SK-N-SH (cell line): ENCODE measurements at regions not wholly inside any gene's neighbourhood (a gene's known extent, or its start where the extent isn't known, plus 50 kb on each side); places are given as distances from the start of the nearest gene placed in this dataset.
"Not testable (repeated sequence)": the region's sequence is repeated elsewhere in the genome, so short reads cannot be mapped to it uniquely, and the experiment has no call there.

Source experiments
- CTCF ChIA-PET: fragments of 300-600, 350-600 bp; formaldehyde crosslinking; extraction: SDS; loops from one replicate; lab custom pipeline; 2021; lab: Yijun Ruan, JAX
- POLR2A ChIA-PET: fragments of 350-600 bp; sonication (Branson Sonifier 250); formaldehyde crosslinking; extraction: SDS; loops from one replicate; lab custom pipeline; 2020; ENCODE audit warnings: antibody characterized with exemption, inconsistent platforms; lab: Yijun Ruan, JAX
- DNase-seq: peaks from one replicate; pipeline ENCODE4 v3.0.0; 2012
- H2AFZ ChIP-seq: fragments of 200-600 bp; sonication (generic); 2 replicates; pipeline ENCODE4 v1.8.1; 2016; ENCODE audit warnings: antibody characterized with exemption, mild to moderate bottlenecking, low read depth
- H3F3A ChIP-seq: fragments of 200-600 bp; sonication (generic); replicated peaks from 2 replicates; pipeline ENCODE3; 2016; ENCODE audit warnings: antibody characterized with exemption, mild to moderate bottlenecking; ENCODE audit not compliant: insufficient read depth
- H3K27ac ChIP-seq, 2 experiments: fragments of 200-500 bp in 1 of 2; fragments of 200-600 bp in 1 of 2; sonication (Bioruptor generic) in 1 of 2; sonication (generic), shearing (Covaris generic) in 1 of 2; 2 replicates each; pipeline versions ENCODE4 v1.5.1 to v1.6.1; 2014 to 2016; ENCODE audit warnings: low read depth in 2 of 2, inconsistent platforms in 1 of 2, low read length in 1 of 2, mild to moderate bottlenecking in 1 of 2, mixed read lengths in 1 of 2
- H3K27me3 ChIP-seq: fragments of 200-600 bp; sonication (generic), shearing (Covaris generic); 2 replicates; pipeline ENCODE4 v1.6.1; 2016; ENCODE audit warnings: mixed run types; ENCODE audit not compliant: insufficient read depth
- H3K36me3 ChIP-seq, 2 experiments: fragments of 200-500 bp in 1 of 2; fragments of 200-600 bp in 1 of 2; sonication (Bioruptor generic) in 1 of 2; sonication (generic) in 1 of 2; replicated peaks in 1 of 2; 2 replicates each; pipeline versions ENCODE3 to v1.5.1; 2014 to 2016; ENCODE audit warnings: low read length in 1 of 2, mild to moderate bottlenecking in 1 of 2; ENCODE audit not compliant: insufficient read depth in 2 of 2, control insufficient read depth in 1 of 2
- H3K4me1 ChIP-seq, 2 experiments: fragments of 200-500 bp in 1 of 2; fragments of 200-600 bp in 1 of 2; sonication (Bioruptor generic) in 1 of 2; sonication (generic), shearing (Covaris generic) in 1 of 2; 2 replicates each; pipeline versions ENCODE4 v1.5.1 to v1.6.1; 2014 to 2016; ENCODE audit warnings: low read depth in 1 of 2, low read length in 1 of 2, mixed run types in 1 of 2; ENCODE audit not compliant: insufficient read depth in 2 of 2, control insufficient read depth in 1 of 2
- H3K4me2 ChIP-seq: fragments of 200-600 bp; sonication (generic), shearing (Covaris generic); 2 replicates; pipeline ENCODE4 v1.6.1; 2017; ENCODE audit warnings: mixed run types
- H3K4me3 ChIP-seq, 2 experiments: fragments of 200-500 bp in 1 of 2; fragments of 200-600 bp in 1 of 2; sonication (Bioruptor generic) in 1 of 2; sonication (generic), shearing (Covaris generic) in 1 of 2; 2 replicates each; pipeline versions ENCODE4 v1.5.1 to v1.8.1; 2014 to 2016; ENCODE audit warnings: low read depth in 2 of 2, inconsistent platforms in 1 of 2, low read length in 1 of 2, mild to moderate bottlenecking in 1 of 2, mixed read lengths in 1 of 2, moderate library complexity in 1 of 2
- H3K79me2 ChIP-seq: fragments of 200-600 bp; sonication (generic); 2 replicates; pipeline ENCODE4 v1.8.1; 2017; ENCODE audit warnings: mild to moderate bottlenecking; ENCODE audit not compliant: insufficient read depth
- H3K9ac ChIP-seq: fragments of 200-600 bp; sonication (generic); 2 replicates; pipeline ENCODE4 v1.6.1; 2017; ENCODE audit warnings: mixed run types
- H3K9me2 ChIP-seq: fragments of 200-600 bp; sonication (generic); 2 replicates; pipeline ENCODE4 v1.6.1; 2017; ENCODE audit warnings: mixed run types
- H3K9me3 ChIP-seq: fragments of 200-600 bp; sonication (generic); 2 replicates; pipeline ENCODE4 v1.6.1; 2017; ENCODE audit warnings: mixed run types, mild to moderate bottlenecking, moderate library complexity
- H4K20me1 ChIP-seq: fragments of 200-600 bp; sonication (generic); 2 replicates; pipeline ENCODE4 v1.6.1; 2017; ENCODE audit warnings: mild to moderate bottlenecking, mixed run types; ENCODE audit not compliant: insufficient read depth
- CTCF ChIP-seq: fragments of 200-600 bp; sonication (generic); IDR thresholded peaks from 2 replicates; pipeline ENCODE4 v1.6.1; 2017; ENCODE audit warnings: antibody characterized with exemption, mild to moderate bottlenecking, moderate library complexity
- FOXJ3 ChIP-seq: sonication (generic); formaldehyde crosslinking; IDR thresholded peaks from 2 replicates; pipeline ENCODE4 v1.5.1; 2020; ENCODE audit warnings: mild to moderate bottlenecking, missing genetic modification reagents
- FOXM1 ChIP-seq: IDR thresholded peaks from 2 replicates; pipeline ENCODE4 v1.4.0; 2012; ENCODE audit warnings: low read depth, mild to moderate bottlenecking
- GABPA ChIP-seq: IDR thresholded peaks from 2 replicates; pipeline ENCODE4 v1.4.0; 2012; ENCODE audit warnings: low read depth, mild to moderate bottlenecking
- MXI1 ChIP-seq: IDR thresholded peaks from 2 replicates; pipeline ENCODE4 v1.6.1; 2012; ENCODE audit warnings: mild to moderate bottlenecking, low read depth, low read length, improper control_type of control experiment
- NRF1 ChIP-seq: IDR thresholded peaks from 2 replicates; pipeline ENCODE4 v1.6.1; 2012; ENCODE audit warnings: low read depth, mild to moderate bottlenecking, low read length
- POLR2AphosphoS5 ChIP-seq: IDR thresholded peaks from 2 replicates; pipeline ENCODE4 v1.6.1; 2012; ENCODE audit warnings: low read depth, low read length
- RCOR1 ChIP-seq: fragments of 150-350 bp; IDR thresholded peaks from 2 replicates; pipeline ENCODE4 v1.6.1; 2017; ENCODE audit warnings: antibody characterized with exemption, low read length
- WGBS: methylation state at CpG from one replicate; pipeline ENCODE4 v1.1.6; 2017; ENCODE audit warnings: low lambda C conversion rate; 5-methylcytosine and 5-hydroxymethylcytosine counted together

GRCh38 chr10:45111509-45111908, 110.8 kb downstream of the ZNF22 start:
- Histone ChIP-seq H3K9me3 (no peaks in the 10 kb centered on the region), H3K9me2 (no peaks in the 10 kb centered on the region), H2AFZ (no peak overlapping the region), H3K36me3 (no peaks in the 10 kb centered on the region), H3K4me1 (no peaks in the 10 kb centered on the region), H3K4me3 (no peak overlapping the region), H3K9ac (no peak overlapping the region), H3K27me3 (no peaks in the 10 kb centered on the region; the same call in 1 of the 2 replicates), H3K27ac (no peak overlapping the region), H3K4me2 (no peak overlapping the region), H3F3A (no peaks in the 10 kb centered on the region), H3K79me2 (no peaks in the 10 kb centered on the region), H4K20me1 (no peaks in the 10 kb centered on the region)
- CTCF ChIA-PET, result interaction anchor here (1.5 kb wide), 1 partner anchor 19 kb away, joined by 3 read pairs; no protein-coding TSS in a partner anchor
- DNase-seq, result no peak
- 5% methylated on average over 5 of the region's 5 CpGs for WGBS
- TF ChIP-seq NRF1, result no peak
- POLR2A ChIA-PET, result no interaction called here

- H3K79me2 ChIP-seq, H3K9me3 ChIP-seq, POLR2A ChIA-PET, H4K20me1 ChIP-seq, CTCF ChIA-PET, H3K4me1 ChIP-seq, DNase-seq, H3F3A ChIP-seq, H3K9me2 ChIP-seq, H2AFZ ChIP-seq, H3K4me3 ChIP-seq, H3K27ac ChIP-seq, H3K9ac ChIP-seq, H3K4me2 ChIP-seq, H3K36me3 ChIP-seq: not testable (repeated sequence)
- peaks cover 16% of the 10 kb centered on the region for H3K27me3 ChIP-seq
- 0% methylated on average over 2 of the region's 2 CpGs for WGBS
Observed at GRCh38 chr10:45117940-45118339, 117.2 kb downstream of the ZNF22 start.

GRCh38 chr10:45118929-45119328, 118.2 kb downstream of the ZNF22 start:
- Histone ChIP-seq H4K20me1 (no peaks in the 10 kb centered on the region), H3K9me2 (no peaks in the 10 kb centered on the region), H3K9me3 (no peaks in the 10 kb centered on the region), H3K79me2 (no peaks in the 10 kb centered on the region), H3K36me3 (no peaks in the 10 kb centered on the region), H3K9ac (no peak overlapping the region), H3K4me3 (no peak overlapping the region), H3K4me1 (no peaks in the 10 kb centered on the region), H3F3A (no peaks in the 10 kb centered on the region), H2AFZ (no peak overlapping the region), H3K4me2 (no peak overlapping the region), H3K27ac (no peak overlapping the region), H3K27me3 (peaks cover 16% of the 10 kb centered on the region)
- no peak for TF ChIP-seq CTCF
- TF ChIP-seq POLR2AphosphoS5, result no peak
- TF ChIP-seq FOXJ3 (CRISPR knock-in tag), result no peak
- TF ChIP-seq RCOR1, result no peak
- TF ChIP-seq MXI1, result no peak
- TF ChIP-seq FOXM1, result no peak
- TF ChIP-seq GABPA, result no peak
- CTCF ChIA-PET, result no interaction called here
- under 1% methylated on average over 3 of the region's 3 CpGs for WGBS
- no peak for DNase-seq
- POLR2A ChIA-PET, result no interaction called here

- CTCF ChIA-PET, H3K27ac ChIP-seq, H3K9me2 ChIP-seq, H3K9ac ChIP-seq, H3K36me3 ChIP-seq, H3K4me1 ChIP-seq, H4K20me1 ChIP-seq, H3K9me3 ChIP-seq, DNase-seq, H3K4me2 ChIP-seq, H3K79me2 ChIP-seq, POLR2A ChIA-PET, H2AFZ ChIP-seq, H3F3A ChIP-seq, H3K4me3 ChIP-seq: not testable (repeated sequence)
- peaks cover 16% of the 10 kb centered on the region for H3K27me3 ChIP-seq
- 26% methylated on average over 5 of the region's 7 CpGs for WGBS
Observed at GRCh38 chr10:45122180-45122860, 121.6 kb downstream of the ZNF22 start.
